ENCODE measurements at regions not wholly inside any gene's neighbourhood (a gene's known extent, or its start where the extent isn't known, plus 50 kb on each side); places are given as distances from the start of the nearest gene placed in this dataset.
A peak's percentile ranks its signal among the peaks of the same experiment; 100 is the strongest.

GRCh38 chr9:86843206-86843605 is 104.1 kb downstream of the GAS1 start:
- Histone ChIP-seq H4K20me1 (ENCODE audit: insufficient read depth, low read length) (no peaks in the 10 kb centered on the region), H3K9me1 (ENCODE audit: insufficient read depth, low read length) (no peaks in the 10 kb centered on the region; the same call in 1 of the 2 replicates), H3K79me1 (ENCODE audit: low read depth in 1 of 2, low read length in 2 of 2) (no peaks in the 10 kb centered on the region), H2AK9ac (replicated peaks; ENCODE audit: low read depth, low read length, poor library complexity) (no peak overlapping the region), H2AFZ (replicated peaks; ENCODE audit: low read length, poor library complexity) (peak overlapping the region; percentile 5), H3K27me3 (ENCODE audit: control insufficient read depth, insufficient read depth, low read length) (peaks cover 5% of the 10 kb centered on the region; the same call in 1 of the 2 replicates), H3K36me3 (ENCODE audit: control insufficient read depth, insufficient read depth, low read length) (no peaks in the 10 kb centered on the region), H2AK5ac (ENCODE audit: low read depth, low read length) (no peak overlapping the region), H4K5ac (ENCODE audit: low read depth, low read length) (no peak overlapping the region), H3K18ac (ENCODE audit: low read depth, low read length) (no peak overlapping the region), H3K4me2 (ENCODE audit: low read depth, low read length) (no peak overlapping the region), H3K14ac (replicated peaks; ENCODE audit: low read depth, low read length) (no peak overlapping the region), H3K23ac (ENCODE audit: low read depth, low read length) (no peak overlapping the region), H4K91ac (ENCODE audit: insufficient read depth, low read depth, low read length) (no peak overlapping the region), H3K4ac (ENCODE audit: low read depth, low read length) (no peak overlapping the region), H2BK120ac (ENCODE audit: low read depth, low read length) (no peak overlapping the region), H3K4me1 (ENCODE audit: control insufficient read depth, insufficient read depth, low read length) (peaks cover 3% of the 10 kb centered on the region; the same call in 1 of the 2 replicates), H3K9ac (ENCODE audit: low read depth, low read length) (no peak overlapping the region), H3K9me3 (ENCODE audit: control insufficient read depth, insufficient read depth, low read length) (no peaks in the 10 kb centered on the region), H4K8ac (ENCODE audit: low read depth in 2 of 2, low read length in 2 of 2) (no peak overlapping the region), H3K27ac (ENCODE audit: insufficient read depth, low read length) (no peak overlapping the region), H2BK15ac (ENCODE audit: low read depth, low read length) (no peak overlapping the region), H3K4me3 (ENCODE audit: insufficient read depth, low read depth, low read length) (no peak overlapping the region), H3K56ac (ENCODE audit: extremely low read depth, insufficient read depth, low read length) (no peak overlapping the region), H2BK20ac (ENCODE audit: low read depth, low read length) (no peak overlapping the region), H2BK5ac (ENCODE audit: low read depth, low read length, poor library complexity, severe bottlenecking) (no peak overlapping the region)
- ATAC-seq (ENCODE audit: low read depth) (peak; percentile 46; the same call in 1 of the 2 replicates), DNase-seq (peak; percentile 19)
- ChIA-PET POLR2A (ENCODE audit: unreplicated experiment) (no interaction called here), CTCF (interaction anchor here (0.9 kb wide), 1 partner anchor 12 kb away, joined by 3 read pairs; no protein-coding TSS in a partner anchor)
- dilution Hi-C loops (cut with HindIII; ENCODE audit: low sequenced_read_pairs, unreplicated experiment): no loop called here
- in situ Hi-C loops (cut with MboI; ENCODE audit: low sequenced_read_pairs): no loop called here
- TF ChIP-seq BHLHE40 (IDR thresholded peaks at IDR 0.05; ENCODE audit: low read depth, low read length) (no peak), RFX5 (IDR thresholded peaks at IDR 0.05; ENCODE audit: low read depth, low read length) (no peak), NFE2L2 (IDR thresholded peaks at IDR 0.05; ENCODE audit: low read depth, low read length) (no peak)
- no TSS peak for BruUV-seq (replicated peaks)
- intact Hi-C loops (cut with micrococcal nuclease): no loop called here
- no CpG with 5 or more reads among the region's 1 CpG for WGBS, 2 experiments (ENCODE audit: extremely low coverage in 2 of 2, insufficient read length in 1 of 2)
